Keratinocyte (primary cell): ENCODE measurements at regions not wholly inside any gene's neighbourhood (a gene's known extent, or its start where the extent isn't known, plus 50 kb on each side); places are given as distances from the start of the nearest gene placed in this dataset.

Experiments
- DNase-seq: peaks from one replicate; pipeline ENCODE4 v3.0.0-alpha.2; 2011; ENCODE audit warnings: low read depth, missing footprints, low spot score
- FAIRE-seq: peaks from 2 replicates; lab custom pipeline; 2011; peaks lifted over from hg19 to GRCh38; lab: Jason Lieb, UNC
- H2AFZ ChIP-seq: 2 replicates; pipeline ENCODE4 v1.6.0; 2012; ENCODE audit warnings: low read length, control low read depth, inconsistent platforms; ENCODE audit not compliant: control insufficient read depth
- H3K27ac ChIP-seq: 2 replicates; pipeline ENCODE4 v1.5.1; 2011; ENCODE audit warnings: low read length; ENCODE audit not compliant: control insufficient read depth, insufficient read depth
- H3K27me3 ChIP-seq: 3 replicates; pipeline ENCODE4 v1.6.0; 2011; ENCODE audit warnings: low read length; ENCODE audit not compliant: control insufficient read depth, insufficient read depth; ENCODE audit errors: extremely low read depth
- H3K36me3 ChIP-seq, 2 experiments: 2 replicates in 1 of 2; 3 replicates in 1 of 2; pipeline ENCODE4 v1.5.1; 2011; ENCODE audit warnings: low read length in 2 of 2, mild to moderate bottlenecking in 1 of 2; ENCODE audit not compliant: control insufficient read depth in 2 of 2, insufficient read depth in 2 of 2; ENCODE audit errors: extremely low read depth in 1 of 2
- H3K4me1 ChIP-seq: 3 replicates; pipeline ENCODE4 v1.5.1; 2011; ENCODE audit warnings: low read length; ENCODE audit not compliant: control insufficient read depth, insufficient read depth; ENCODE audit errors: extremely low read depth
- H3K4me2 ChIP-seq: 3 replicates; pipeline ENCODE4 v1.6.0; 2011; ENCODE audit warnings: low read depth, low read length; ENCODE audit not compliant: control insufficient read depth, insufficient read depth; ENCODE audit errors: extremely low read depth
- H3K4me3 ChIP-seq, 3 experiments: fragments of 200-600 bp in 1 of 3; sonication (generic) in 1 of 3; 2 replicates in 2 of 3; 3 replicates in 1 of 3; pipeline ENCODE4 v1.5.1; 2011 to 2016; ENCODE audit warnings: low read length in 3 of 3, mild to moderate bottlenecking in 3 of 3, control low read depth in 2 of 3, inconsistent platforms in 1 of 3, low read depth in 1 of 3, mixed read lengths in 1 of 3, mixed run types in 1 of 3, moderate library complexity in 1 of 3; ENCODE audit not compliant: control insufficient read depth in 2 of 3, insufficient read depth in 2 of 3; ENCODE audit errors: extremely low read depth in 1 of 3
- H3K79me2 ChIP-seq: 2 replicates; pipeline ENCODE4 v1.6.0; 2012; ENCODE audit warnings: low read length; ENCODE audit not compliant: control insufficient read depth, insufficient read depth
- H3K9ac ChIP-seq: 3 replicates; pipeline ENCODE4 v1.6.0; 2011; ENCODE audit warnings: low read length; ENCODE audit not compliant: control insufficient read depth, insufficient read depth; ENCODE audit errors: extremely low read depth
- H3K9me1 ChIP-seq: 3 replicates; pipeline ENCODE4 v1.6.0; 2011; ENCODE audit warnings: low read length; ENCODE audit not compliant: control insufficient read depth, insufficient read depth; ENCODE audit errors: extremely low read depth
- H3K9me3 ChIP-seq: 2 replicates; pipeline ENCODE4 v1.5.1; 2012; ENCODE audit warnings: low read depth, low read length; ENCODE audit not compliant: control insufficient read depth
- H4K20me1 ChIP-seq: 3 replicates; pipeline ENCODE4 v1.6.0; 2011; ENCODE audit warnings: low read length; ENCODE audit not compliant: control insufficient read depth, insufficient read depth; ENCODE audit errors: extremely low read depth
- EZH2 ChIP-seq: IDR thresholded peaks from one replicate; pipeline ENCODE4 v1.6.1; 2012; ENCODE audit warnings: inconsistent platforms, mild to moderate bottlenecking, low read length, moderate library complexity
- dilution Hi-C: fragments of 300-500 bp; cut with MboI; formaldehyde crosslinking; loops from one replicate; pipeline ENCODE4 v1.7.0; 2020; ENCODE audit warnings: low sequenced_read_pairs; ENCODE audit not compliant: extremely low pct_ligation_motif_present
- TF ChIP-seq, protein P1 (sequence below), 3 experiments: IDR thresholded peaks in 1 of 3; conservative IDR thresholded peaks in 1 of 3; optimal IDR thresholded peaks in 1 of 3; 2 replicates in 2 of 3; 3 replicates in 1 of 3; pipeline versions ENCODE3 to v1.5.1; 2011; ENCODE audit warnings: low read length in 3 of 3, mild to moderate bottlenecking in 3 of 3, moderate library complexity in 2 of 3, control low read depth in 1 of 3, inconsistent platforms in 1 of 3; ENCODE audit not compliant: insufficient read depth in 2 of 3; ENCODE audit errors: extremely low read depth in 1 of 3

DNA sequence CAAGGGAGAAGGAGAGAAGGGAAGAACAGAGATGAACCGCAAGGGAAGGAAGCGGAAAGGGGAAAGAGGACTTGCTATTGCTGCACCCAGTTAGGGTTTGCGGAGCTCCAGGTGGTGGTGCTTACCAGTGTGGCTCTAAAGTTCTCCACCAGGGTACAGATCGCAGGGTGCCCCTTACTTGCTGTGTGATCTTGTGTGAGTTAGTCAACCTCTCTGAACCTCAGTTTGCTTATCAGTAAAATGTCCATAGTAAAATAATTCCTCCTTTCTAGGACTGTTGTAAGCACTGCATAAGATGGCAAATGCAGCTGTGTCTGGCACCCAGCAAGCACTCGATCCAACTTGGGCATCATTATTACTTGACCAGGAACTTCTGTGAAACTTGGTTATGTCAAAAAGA lies 230.7 kb upstream of the CDH5 start:
- no peaks in the 10 kb centered on the region for H4K20me1 ChIP-seq
- DNase-seq (no peak), FAIRE-seq (no peak)
- H3K9me3 ChIP-seq = no peaks in the 10 kb centered on the region
- peaks cover 9% of the 10 kb centered on the region for H3K4me1 ChIP-seq
- no peaks in the 10 kb centered on the region for H3K9me1 ChIP-seq
- no peak overlapping the region for H2AFZ ChIP-seq
- H3K27ac ChIP-seq = no peak overlapping the region
- H3K4me3 ChIP-seq = no peak overlapping the region
- TF ChIP-seq, protein P1, sequence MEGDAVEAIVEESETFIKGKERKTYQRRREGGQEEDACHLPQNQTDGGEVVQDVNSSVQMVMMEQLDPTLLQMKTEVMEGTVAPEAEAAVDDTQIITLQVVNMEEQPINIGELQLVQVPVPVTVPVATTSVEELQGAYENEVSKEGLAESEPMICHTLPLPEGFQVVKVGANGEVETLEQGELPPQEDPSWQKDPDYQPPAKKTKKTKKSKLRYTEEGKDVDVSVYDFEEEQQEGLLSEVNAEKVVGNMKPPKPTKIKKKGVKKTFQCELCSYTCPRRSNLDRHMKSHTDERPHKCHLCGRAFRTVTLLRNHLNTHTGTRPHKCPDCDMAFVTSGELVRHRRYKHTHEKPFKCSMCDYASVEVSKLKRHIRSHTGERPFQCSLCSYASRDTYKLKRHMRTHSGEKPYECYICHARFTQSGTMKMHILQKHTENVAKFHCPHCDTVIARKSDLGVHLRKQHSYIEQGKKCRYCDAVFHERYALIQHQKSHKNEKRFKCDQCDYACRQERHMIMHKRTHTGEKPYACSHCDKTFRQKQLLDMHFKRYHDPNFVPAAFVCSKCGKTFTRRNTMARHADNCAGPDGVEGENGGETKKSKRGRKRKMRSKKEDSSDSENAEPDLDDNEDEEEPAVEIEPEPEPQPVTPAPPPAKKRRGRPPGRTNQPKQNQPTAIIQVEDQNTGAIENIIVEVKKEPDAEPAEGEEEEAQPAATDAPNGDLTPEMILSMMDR (optimal IDR thresholded peaks at IDR 0.05 in 1 of 3, IDR thresholded peaks at IDR 0.05 in 1 of 3, conservative IDR thresholded peaks at IDR 0.05 in 1 of 3; ENCODE audit: extremely low read depth in 1 of 3, insufficient read depth in 2 of 3, low read length in 3 of 3) = no peak
- no peak for TF ChIP-seq EZH2
- H3K27me3 ChIP-seq = peaks cover 3% of the 10 kb centered on the region
- H3K79me2 ChIP-seq = no peaks in the 10 kb centered on the region
- no peak overlapping the region for H3K4me2 ChIP-seq
- dilution Hi-C loops = no loop called here
- no peak overlapping the region for H3K9ac ChIP-seq
- H3K36me3 ChIP-seq = no peaks in the 10 kb centered on the region

DNA sequence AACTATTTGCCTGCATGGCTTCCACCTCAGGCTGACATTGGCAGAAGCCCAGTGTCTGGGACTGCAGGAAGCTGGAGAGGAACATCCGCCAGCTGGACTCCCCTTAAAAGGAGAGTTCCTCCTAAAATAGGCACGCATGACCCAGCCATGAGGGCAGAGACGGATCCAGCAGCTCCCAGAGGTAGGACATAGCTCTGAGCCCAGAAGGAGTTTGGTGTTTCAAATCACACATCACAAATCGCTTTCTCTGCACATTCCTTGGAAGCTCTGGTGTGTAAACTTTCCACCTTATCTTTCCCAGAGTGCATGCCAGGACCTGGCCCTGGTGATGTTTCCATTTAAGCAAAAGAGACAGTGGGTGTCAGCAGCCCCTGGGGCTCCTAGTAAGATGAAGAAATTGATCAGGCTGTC lies 231.1 kb upstream of the CDH5 start:
- H2AFZ ChIP-seq = no peak overlapping the region
- H3K79me2 ChIP-seq = no peaks in the 10 kb centered on the region
- H3K4me1 ChIP-seq = peaks cover 9% of the 10 kb centered on the region
- no peaks in the 10 kb centered on the region for H3K36me3 ChIP-seq
- DNase-seq = no peak
- no peak overlapping the region for H3K9ac ChIP-seq
- FAIRE-seq = no peak
- no peaks in the 10 kb centered on the region for H3K9me1 ChIP-seq
- no peaks in the 10 kb centered on the region for H4K20me1 ChIP-seq
- H3K27me3 ChIP-seq = peaks cover 3% of the 10 kb centered on the region
- no peak overlapping the region for H3K4me2 ChIP-seq
- no peak overlapping the region for H3K4me3 ChIP-seq
- TF ChIP-seq, protein P1 (optimal IDR thresholded peaks at IDR 0.05 in 1 of 3, IDR thresholded peaks at IDR 0.05 in 1 of 3, conservative IDR thresholded peaks at IDR 0.05 in 1 of 3; ENCODE audit: extremely low read depth in 1 of 3, insufficient read depth in 2 of 3, low read length in 3 of 3) = no peak
- no peaks in the 10 kb centered on the region for H3K9me3 ChIP-seq
- H3K27ac ChIP-seq = no peak overlapping the region
- dilution Hi-C loops = no loop called here
